Neural cell (in vitro differentiated cells): ENCODE measurements at regions not wholly inside any gene's neighbourhood (a gene's known extent, or its start where the extent isn't known, plus 50 kb on each side); places are given as distances from the start of the nearest gene placed in this dataset.

Source experiments
- H2AFZ ChIP-seq: fragments of 200-600, 300-800 bp; sonication (generic), shearing (Covaris generic); 2 replicates; pipeline ENCODE4 v1.6.0; 2014; ENCODE audit warnings: low read depth, mild to moderate bottlenecking, antibody characterized with exemption, low read length, moderate library complexity
- H3F3A ChIP-seq: fragments of 200-600 bp; shearing (Covaris generic); 2 replicates; pipeline ENCODE4 v1.6.1; 2016; ENCODE audit warnings: mild to moderate bottlenecking, moderate library complexity, mixed read lengths, antibody characterized with exemption, low read length; ENCODE audit not compliant: insufficient read depth, poor library complexity, severe bottlenecking
- H3K27ac ChIP-seq: fragments of 200-600, 300-800 bp; sonication (generic), shearing (Covaris generic); 2 replicates; pipeline ENCODE4 v1.5.1; 2014; ENCODE audit warnings: mild to moderate bottlenecking, low read length, moderate library complexity
- H3K27me3 ChIP-seq: fragments of 300-800, 200-600 bp; sonication (generic), shearing (Covaris generic); 2 replicates; pipeline ENCODE4 v1.6.0; 2014; ENCODE audit warnings: mild to moderate bottlenecking, low read depth, low read length, moderate library complexity; ENCODE audit not compliant: insufficient read depth
- H3K36me3 ChIP-seq: fragments of 300-800, 200-600 bp; sonication (generic), shearing (Covaris generic); 2 replicates; pipeline ENCODE4 v1.5.1; 2014; ENCODE audit warnings: mild to moderate bottlenecking, antibody characterized with exemption, low read length, moderate library complexity; ENCODE audit not compliant: insufficient read depth
- H3K4me2 ChIP-seq: fragments of 300-800, 200-600 bp; sonication (generic), shearing (Covaris generic); 2 replicates; pipeline ENCODE4 v1.6.0; 2014; ENCODE audit warnings: mild to moderate bottlenecking, low read length
- H3K4me3 ChIP-seq: fragments of 300-800, 200-600 bp; sonication (generic), shearing (Covaris generic); 2 replicates; pipeline ENCODE4 v1.5.1; 2014; ENCODE audit warnings: mild to moderate bottlenecking, low read length, moderate library complexity
- H3K79me2 ChIP-seq: fragments of 200-600 bp; shearing (Covaris generic); replicated peaks from 2 replicates; pipeline ENCODE4 v1.6.0; 2014; ENCODE audit warnings: mild to moderate bottlenecking, low read length, moderate library complexity; ENCODE audit not compliant: insufficient read depth
- H3K9ac ChIP-seq: fragments of 300-800, 200-600 bp; sonication (generic), shearing (Covaris generic); 2 replicates; pipeline ENCODE4 v1.6.1; 2016; ENCODE audit warnings: mild to moderate bottlenecking, low read length, mixed read lengths
- H3K9me2 ChIP-seq: fragments of 200-600 bp; shearing (Covaris generic); 2 replicates; pipeline ENCODE4 v1.6.1; 2016; ENCODE audit warnings: mild to moderate bottlenecking, low read length, mixed read lengths; ENCODE audit not compliant: insufficient read depth
- H3K9me3 ChIP-seq: fragments of 200-600, 300-800 bp; sonication (generic), shearing (Covaris generic); 2 replicates; pipeline ENCODE4 v1.6.1; 2016; ENCODE audit warnings: mild to moderate bottlenecking, mixed run types, low read length, moderate library complexity, mixed read lengths
- H4K20me1 ChIP-seq: fragments of 200-600 bp; shearing (Covaris generic); 2 replicates; pipeline ENCODE4 v1.6.1; 2016; ENCODE audit warnings: mild to moderate bottlenecking, mixed run types; ENCODE audit not compliant: insufficient read depth
- CTCF ChIP-seq: fragments of 450-650 bp; IDR thresholded peaks from 2 replicates; pipeline ENCODE4 v1.5.1; 2014; ENCODE audit warnings: antibody characterized with exemption, mild to moderate bottlenecking, moderate library complexity; ENCODE audit not compliant: poor library complexity, severe bottlenecking
- EP300 ChIP-seq: fragments of 450-650 bp; conservative IDR thresholded peaks from 2 replicates; pipeline ENCODE4 v1.6.1; 2014; ENCODE audit warnings: antibody characterized with exemption, mild to moderate bottlenecking, moderate library complexity; ENCODE audit not compliant: poor library complexity, severe bottlenecking
- EZH2 ChIP-seq: fragments of 200-600, 300-800 bp; shearing (Covaris generic), sonication (generic); IDR thresholded peaks from 2 replicates; pipeline ENCODE4 v1.6.1; 2014; ENCODE audit warnings: antibody characterized with exemption, low read length, borderline replicate concordance, mild to moderate bottlenecking; ENCODE audit not compliant: insufficient read depth, poor library complexity, severe bottlenecking
- MXI1 ChIP-seq: fragments of 450-650 bp; conservative IDR thresholded peaks from 2 replicates; pipeline ENCODE4 v1.6.1; 2014; ENCODE audit warnings: antibody characterized with exemption, mild to moderate bottlenecking; ENCODE audit not compliant: poor library complexity, severe bottlenecking
- POLR2AphosphoS5 ChIP-seq: IDR thresholded peaks from 2 replicates; pipeline ENCODE4 v1.6.1; 2012
- RAD21 ChIP-seq: fragments of 450-650 bp; conservative IDR thresholded peaks from 2 replicates; pipeline ENCODE4 v1.6.1; 2014; ENCODE audit warnings: antibody characterized with exemption, mild to moderate bottlenecking, moderate library complexity
- REST ChIP-seq: IDR thresholded peaks from 2 replicates; pipeline ENCODE4 v1.6.1; 2012; ENCODE audit warnings: borderline replicate concordance
- SMC3 ChIP-seq: fragments of 450-650 bp; conservative IDR thresholded peaks from 2 replicates; pipeline ENCODE4 v1.6.1; 2014; ENCODE audit warnings: antibody characterized with exemption, mild to moderate bottlenecking, moderate library complexity; ENCODE audit not compliant: poor library complexity
- TAF1 ChIP-seq: IDR thresholded peaks from 2 replicates; pipeline ENCODE4 v1.6.1; 2012; ENCODE audit warnings: low read depth

- no peak for TF ChIP-seq REST
- no peak for TF ChIP-seq MXI1
- no peak for TF ChIP-seq SMC3
- no peak for TF ChIP-seq RAD21
- no peak for TF ChIP-seq POLR2AphosphoS5
- no peak for TF ChIP-seq CTCF
- no peak for TF ChIP-seq EZH2
- TF ChIP-seq EP300 = no peak
- TF ChIP-seq TAF1 = no peak
- no peak overlapping the region for H3K4me2 ChIP-seq
- no peak overlapping the region for H3K9ac ChIP-seq
- H3K4me3 ChIP-seq = no peak overlapping the region
- no peaks in the 10 kb centered on the region for H3K27me3 ChIP-seq
- H4K20me1 ChIP-seq = no peaks in the 10 kb centered on the region
- no peaks in the 10 kb centered on the region for H3K9me2 ChIP-seq
- no peaks in the 10 kb centered on the region for H3F3A ChIP-seq
- H3K36me3 ChIP-seq = no peaks in the 10 kb centered on the region
- no peaks in the 10 kb centered on the region for H3K9me3 ChIP-seq
- H2AFZ ChIP-seq = no peak overlapping the region
- H3K27ac ChIP-seq = no peak overlapping the region
- H3K79me2 ChIP-seq = no peaks in the 10 kb centered on the region
These were observed 831.0 kb downstream of the NLGN4Y start for GRCh38 chrY:15355321-15355720.

GRCh38 chrY:15360471-15360870, 836.1 kb downstream of the NLGN4Y start:
- Histone ChIP-seq H3K9me2 (no peaks in the 10 kb centered on the region), H3K4me2 (no peak overlapping the region), H3F3A (no peaks in the 10 kb centered on the region), H3K4me3 (no peak overlapping the region), H4K20me1 (no peaks in the 10 kb centered on the region), H3K27ac (no peak overlapping the region), H3K36me3 (no peaks in the 10 kb centered on the region), H3K9ac (no peak overlapping the region), H2AFZ (no peak overlapping the region), H3K9me3 (no peaks in the 10 kb centered on the region), H3K27me3 (no peaks in the 10 kb centered on the region), H3K79me2 (no peaks in the 10 kb centered on the region)
- no peak for TF ChIP-seq TAF1
- TF ChIP-seq EP300 = no peak
- TF ChIP-seq CTCF = no peak
- TF ChIP-seq REST = no peak
- TF ChIP-seq EZH2 = no peak
- no peak for TF ChIP-seq SMC3
